Upper lobe of left lung (tissue), 6 donors: ENCODE measurements at regions not wholly inside any gene's neighbourhood (a gene's known extent, or its start where the extent isn't known, plus 50 kb on each side); places are given as distances from the start of the nearest gene placed in this dataset.

Experiments
- ATAC-seq, 2 donors: fragments of 200-7000 bp; cut with Tn5 transposase; one replicate each; pipeline ENCODE4 v1.9.1; 2022; ENCODE audit warnings: mild to moderate bottlenecking in 2 of 2, moderate library complexity in 2 of 2; ENCODE audit not compliant: low FRiP score in 2 of 2
- DNase-seq, 2 donors: peaks; one replicate each; pipeline ENCODE4 v3.0.0-alpha.2; 2019 to 2020
- H3K27ac ChIP-seq, 4 donors: fragments of 200-600 bp; sonication (generic); one replicate each; pipeline ENCODE4 v1.5.1; 2016 to 2019
- H3K27me3 ChIP-seq, 4 donors: fragments of 200-600 bp; sonication (generic); one replicate each; pipeline ENCODE4 v1.5.1; 2017 to 2019
- H3K36me3 ChIP-seq, 4 donors: fragments of 200-600 bp; sonication (generic); one replicate each; pipeline ENCODE4 v1.5.1; 2016 to 2019
- H3K4me1 ChIP-seq, 4 donors: fragments of 200-600 bp; sonication (generic); one replicate each; pipeline ENCODE4 v1.5.1; 2018 to 2019
- H3K4me3 ChIP-seq, 4 donors: fragments of 200-600 bp; sonication (generic); one replicate each; pipeline ENCODE4 v1.5.1; 2017 to 2019; ENCODE audit warnings: mild to moderate bottlenecking in 2 of 4, moderate library complexity in 1 of 4
- H3K9me3 ChIP-seq, 4 donors: fragments of 200-600 bp; sonication (generic); one replicate each; pipeline ENCODE4 v1.5.1; 2018 to 2019
- CTCF ChIP-seq, 6 experiments: fragments of 450-650 bp in 4 of 6; fragments of 200-600 bp in 2 of 6; sonication (generic) in 2 of 6; IDR thresholded peaks; one replicate each; pipeline ENCODE4 v1.5.1; 2016 to 2019; ENCODE audit warnings: antibody characterized with exemption in 6 of 6
- EP300 ChIP-seq, 4 donors: sonication (generic); formaldehyde crosslinking; IDR thresholded peaks; one replicate each; pipeline ENCODE4 v1.5.1; 2017; ENCODE audit warnings: antibody characterized with exemption in 4 of 4, control low read depth in 2 of 4
- POLR2A ChIP-seq, 4 donors: fragments of 450-650 bp; IDR thresholded peaks; one replicate each; pipeline ENCODE4 v1.5.1; 2016 to 2017; ENCODE audit warnings: antibody characterized with exemption in 4 of 4, mild to moderate bottlenecking in 2 of 4
- POLR2AphosphoS5 ChIP-seq, 2 donors: sonication (generic); formaldehyde crosslinking; IDR thresholded peaks; one replicate each; pipeline ENCODE4 v1.5.1; 2017; ENCODE audit warnings: antibody characterized with exemption in 2 of 2
- WGBS, 2 donors: methylation state at CpG; one replicate each; pipeline ENCODE4 v1.1.5; 2017 to 2018; 5-methylcytosine and 5-hydroxymethylcytosine counted together
- donor health status: DM: no; HTN: no; CAD: no; lungs with moderate emphysema.
- donor health status: DM: no; HTN: yes; CAD: no; lungs with severe emphysema.

GRCh38 chr17:51373489-51374152, 113.3 kb downstream of the UTP18 start:
- no peak for ATAC-seq
- 69 to 80% methylated on average over 4 of the region's 4 CpGs for WGBS, 2 donors

GRCh38 chr17:51374209-51374608, 113.9 kb downstream of the UTP18 start:
- peaks cover 0 to 3% (median 0%) of the 10 kb centered on the region in 4 donors for H3K9me3 ChIP-seq
- 27 to 31% methylated on average over 4 of the region's 4 CpGs for WGBS, 2 donors
- no peaks in the 10 kb centered on the region for H3K27me3 ChIP-seq
- TF ChIP-seq CTCF (IDR thresholded peaks at IDR 0.05) (no peak), POLR2A (IDR thresholded peaks at IDR 0.05) (no peak), EP300 (IDR thresholded peaks at IDR 0.05) (no peak), POLR2AphosphoS5 (IDR thresholded peaks at IDR 0.05) (no peak)
- no peaks in the 10 kb centered on the region for H3K4me1 ChIP-seq
- no peaks in the 10 kb centered on the region for H3K36me3 ChIP-seq
- ATAC-seq (no peak), DNase-seq (no peak)
- H3K27ac ChIP-seq = no peak overlapping the region
- no peak overlapping the region for H3K4me3 ChIP-seq

More at GRCh38 chr17:51373489-51374152, 113.3 kb downstream of the UTP18 start:
- Histone ChIP-seq H3K4me3 (no peak overlapping the region), H3K9me3 (peaks cover 0 to 3% (median 0%) of the 10 kb centered on the region in 4 donors), H3K27ac (no peak overlapping the region), H3K36me3 (no peaks in the 10 kb centered on the region), H3K27me3 (no peaks in the 10 kb centered on the region), H3K4me1 (no peaks in the 10 kb centered on the region)
- TF ChIP-seq POLR2AphosphoS5 (IDR thresholded peaks at IDR 0.05) (no peak), EP300 (IDR thresholded peaks at IDR 0.05) (no peak), CTCF (IDR thresholded peaks at IDR 0.05) (no peak), POLR2A (IDR thresholded peaks at IDR 0.05) (no peak)
- no peak for DNase-seq

GRCh38 chr17:51375771-51376170, 115.4 kb downstream of the UTP18 start:
- no peak overlapping the region for H3K27ac ChIP-seq
- 72 to 73% methylated on average over 3 of the region's 3 CpGs for WGBS, 2 donors
- DNase-seq = no peak
- no peaks in the 10 kb centered on the region for H3K36me3 ChIP-seq
- H3K9me3 ChIP-seq = peaks cover 0 to 3% (median 0%) of the 10 kb centered on the region in 4 donors
- TF ChIP-seq EP300 (IDR thresholded peaks at IDR 0.05) = no peak
- TF ChIP-seq POLR2AphosphoS5 (IDR thresholded peaks at IDR 0.05) = no peak
- no peak for TF ChIP-seq POLR2A (IDR thresholded peaks at IDR 0.05)
- no peak for TF ChIP-seq CTCF (IDR thresholded peaks at IDR 0.05)
- ATAC-seq = no peak
- H3K4me3 ChIP-seq = no peak overlapping the region
- no peaks in the 10 kb centered on the region for H3K4me1 ChIP-seq
- no peaks in the 10 kb centered on the region for H3K27me3 ChIP-seq

GRCh38 chr17:51376739-51377138, 116.4 kb downstream of the UTP18 start:
- Histone ChIP-seq H3K27ac (no peak overlapping the region), H3K4me1 (no peaks in the 10 kb centered on the region), H3K27me3 (no peaks in the 10 kb centered on the region), H3K36me3 (no peaks in the 10 kb centered on the region), H3K9me3 (peaks cover 0 to 3% (median 0%) of the 10 kb centered on the region in 4 donors), H3K4me3 (no peak overlapping the region)
- 69 to 91% methylated on average over 1 of the region's 1 CpG for WGBS, 2 donors
- DNase-seq = no peak
- no peak for ATAC-seq
- no peak for TF ChIP-seq CTCF (IDR thresholded peaks at IDR 0.05)
- TF ChIP-seq EP300 (IDR thresholded peaks at IDR 0.05) = no peak
- TF ChIP-seq POLR2A (IDR thresholded peaks at IDR 0.05) = no peak
- TF ChIP-seq POLR2AphosphoS5 (IDR thresholded peaks at IDR 0.05) = no peak

GRCh38 chr17:51381262-51381661, 120.9 kb downstream of the UTP18 start:
- WGBS, 2 donors = 57 to 76% methylated on average over 1 of the region's 1 CpG
- H3K4me3 ChIP-seq = no peak overlapping the region
- no peaks in the 10 kb centered on the region for H3K9me3 ChIP-seq
- H3K4me1 ChIP-seq = no peaks in the 10 kb centered on the region
- no peak overlapping the region for H3K27ac ChIP-seq
- TF ChIP-seq POLR2AphosphoS5 (IDR thresholded peaks at IDR 0.05) (no peak), CTCF (IDR thresholded peaks at IDR 0.05) (no peak), EP300 (IDR thresholded peaks at IDR 0.05) (no peak), POLR2A (IDR thresholded peaks at IDR 0.05) (no peak)
- ATAC-seq (no peak), DNase-seq (no peak)
- H3K27me3 ChIP-seq = no peaks in the 10 kb centered on the region
- no peaks in the 10 kb centered on the region for H3K36me3 ChIP-seq
